A549 (cell line): ENCODE measurements at regions not wholly inside any gene's neighbourhood (a gene's known extent, or its start where the extent isn't known, plus 50 kb on each side); places are given as distances from the start of the nearest gene placed in this dataset.

ENCODE experiments used
- ATAC-seq, 2 experiments: fragments of 200-7000 bp in 1 of 2; fragments of >200 bp in 1 of 2; cut with Nextera tagmentation in 1 of 2; cut with Tn5 transposase in 1 of 2; 3 replicates each; pipeline versions ENCODE4 v1.8.0 to v1.9.1; 2018 to 2020; ENCODE audit warnings: mild to moderate bottlenecking in 1 of 2, moderate library complexity in 1 of 2
- CTCF ChIA-PET: fragments of 300-600 bp; sonication (Branson Sonifier 250); formaldehyde crosslinking; extraction: SDS; loops from one replicate; lab custom pipeline; 2021; ENCODE audit warnings: antibody characterized with exemption, inconsistent platforms; lab: Yijun Ruan, JAX
- POLR2A ChIA-PET: fragments of 350-600 bp; formaldehyde crosslinking; extraction: SDS; loops from one replicate; lab custom pipeline; 2021; ENCODE audit warnings: antibody characterized with exemption, inconsistent platforms; lab: Yijun Ruan, JAX
- DNase-seq, 2 experiments: peaks; one replicate each; pipeline versions ENCODE4 v3.0.0 to v3.0.0-alpha.2; 2011 to 2016; ENCODE audit warnings: low read depth in 1 of 2, low spot score in 1 of 2
- FAIRE-seq: peaks from 2 replicates; lab custom pipeline; 2011; peaks lifted over from hg19 to GRCh38; lab: Jason Lieb, UNC
- H3K27ac ChIP-seq, 2 experiments: fragments of >200 bp; sonication (Bioruptor Twin); formaldehyde crosslinking; 3 replicates each; pipeline ENCODE4 v1.5.1; 2016 to 2017
- H3K4me1 ChIP-seq: fragments of >200 bp; sonication (Bioruptor Twin); formaldehyde crosslinking; 3 replicates; pipeline ENCODE4 v1.6.1; 2016
- H3K4me2 ChIP-seq: fragments of >200 bp; sonication (Bioruptor Twin); formaldehyde crosslinking; 3 replicates; pipeline ENCODE4 v1.6.1; 2016
- H3K4me3 ChIP-seq: fragments of >200 bp; sonication (Bioruptor Twin); formaldehyde crosslinking; 3 replicates; pipeline ENCODE4 v1.5.1; 2016
- H3K9me3 ChIP-seq: fragments of >200 bp; sonication (Bioruptor Twin); formaldehyde crosslinking; 3 replicates; pipeline ENCODE4 v1.6.1; 2016
- CHD4 ChIP-seq: fragments of 200-600 bp; sonication (generic); IDR thresholded peaks from 2 replicates; pipeline ENCODE4 v1.6.1; 2016; ENCODE audit warnings: antibody characterized with exemption, mild to moderate bottlenecking, borderline replicate concordance
- E2F6 ChIP-seq: IDR thresholded peaks from 2 replicates; pipeline ENCODE4 v1.6.1; 2012; ENCODE audit warnings: low read depth, borderline replicate concordance
- EHF ChIP-seq: fragments of 250-450 bp; sonication (Bioruptor Pico); IDR thresholded peaks from 2 replicates; pipeline ENCODE4 v1.5.0; 2020; ENCODE audit warnings: mild to moderate bottlenecking
- EP300 ChIP-seq, 2 experiments: fragments of >200 bp; sonication (Bioruptor Twin); formaldehyde crosslinking; IDR thresholded peaks; 2 replicates in 1 of 2; 3 replicates in 1 of 2; pipeline ENCODE4 v1.6.1; 2016 to 2017
- ESRRA ChIP-seq: fragments of 150-350 bp; IDR thresholded peaks from 2 replicates; pipeline ENCODE4 v1.6.1; 2014; ENCODE audit warnings: mild to moderate bottlenecking, low read length, borderline replicate concordance
- GATA3 ChIP-seq: IDR thresholded peaks from 2 replicates; pipeline ENCODE4 v1.6.1; 2012; ENCODE audit warnings: borderline replicate concordance
- HEYL ChIP-seq: fragments of 250-450 bp; sonication (Bioruptor Pico); IDR thresholded peaks from 2 replicates; pipeline ENCODE4 v1.8.0; 2021; ENCODE audit warnings: mild to moderate bottlenecking, moderate library complexity
- HMGXB4 ChIP-seq: fragments of 250-450 bp; sonication (Bioruptor Pico); IDR thresholded peaks from 2 replicates; pipeline ENCODE4 v1.5.0; 2021; ENCODE audit warnings: mild to moderate bottlenecking, moderate library complexity, borderline replicate concordance
- HOXB5 ChIP-seq: fragments of 250-450 bp; sonication (Bioruptor Pico); IDR thresholded peaks from 2 replicates; pipeline ENCODE4 v1.5.0; 2020; ENCODE audit warnings: mild to moderate bottlenecking, moderate library complexity
- JUN ChIP-seq, 2 experiments: fragments of >200 bp; sonication (Bioruptor Twin); formaldehyde crosslinking; IDR thresholded peaks; 2 replicates in 1 of 2; 3 replicates in 1 of 2; pipeline ENCODE4 v1.6.1; 2016 to 2017
- KDM1A ChIP-seq: fragments of 200-600 bp; sonication (generic); IDR thresholded peaks from 2 replicates; pipeline ENCODE4 v1.6.1; 2016; ENCODE audit warnings: low read depth, mild to moderate bottlenecking
- KDM5A ChIP-seq: fragments of 200-600 bp; sonication (generic); IDR thresholded peaks from 2 replicates; pipeline ENCODE4 v1.6.1; 2016; ENCODE audit warnings: antibody characterized with exemption, mild to moderate bottlenecking
- MAZ ChIP-seq: fragments of 150-350 bp; IDR thresholded peaks from 2 replicates; pipeline ENCODE4 v1.6.1; 2014; ENCODE audit warnings: antibody characterized with exemption, low read depth, low read length, borderline replicate concordance
- PBX3 ChIP-seq: IDR thresholded peaks from 2 replicates; pipeline ENCODE4 v1.6.1; 2012
- PHF8 ChIP-seq: fragments of 200-600 bp; sonication (generic); IDR thresholded peaks from 2 replicates; pipeline ENCODE4 v1.6.1; 2016; ENCODE audit warnings: low read depth, mild to moderate bottlenecking, antibody characterized with exemption, moderate library complexity, borderline replicate concordance
- POLR2A ChIP-seq: IDR thresholded peaks from 2 replicates; pipeline ENCODE4 v1.6.1; 2012; ENCODE audit warnings: mild to moderate bottlenecking, low read length
- RAD21 ChIP-seq, 2 experiments: fragments of >200 bp in 1 of 2; sonication (Bioruptor Twin) in 1 of 2; formaldehyde crosslinking in 1 of 2; IDR thresholded peaks in 1 of 2; conservative IDR thresholded peaks in 1 of 2; 2 replicates in 1 of 2; 3 replicates in 1 of 2; pipeline ENCODE4 v1.6.1; 2012 to 2018; ENCODE audit warnings: inconsistent platforms in 1 of 2
- RFX5 ChIP-seq: fragments of 450-650 bp; IDR thresholded peaks from 2 replicates; pipeline ENCODE4 v1.7.1; 2014; ENCODE audit warnings: antibody characterized with exemption, mild to moderate bottlenecking, moderate library complexity
- ZC3H11A ChIP-seq: fragments of 450-650 bp; IDR thresholded peaks from 2 replicates; pipeline ENCODE4 v1.6.1; 2014; ENCODE audit warnings: antibody characterized with exemption, mild to moderate bottlenecking
- ZFP36 ChIP-seq: fragments of 450-650 bp; IDR thresholded peaks from 2 replicates; pipeline ENCODE4 v1.6.1; 2014; ENCODE audit warnings: borderline replicate concordance; ENCODE audit not compliant: partially characterized antibody
- ZNF302 ChIP-seq: fragments of 250-450 bp; sonication (Bioruptor Pico); IDR thresholded peaks from 2 replicates; pipeline ENCODE4 v1.9.0; 2021; ENCODE audit warnings: inconsistent platforms, mild to moderate bottlenecking, moderate library complexity
- WGBS: methylation state at CpG from one replicate; pipeline ENCODE4 v1.1.6; 2017; ENCODE audit errors: missing lambda C conversion rate; 5-methylcytosine and 5-hydroxymethylcytosine counted together
- TF ChIP-seq, protein P1 (sequence below): fragments of >200 bp; sonication (Bioruptor Twin); formaldehyde crosslinking; IDR thresholded peaks from 2 replicates; pipeline ENCODE4 v1.6.1; 2016
- TF ChIP-seq, protein P2 (sequence below): fragments of 150-350 bp; IDR thresholded peaks from 2 replicates; pipeline ENCODE4 v1.6.1; 2014; ENCODE audit warnings: low read depth, mild to moderate bottlenecking, low read length

- no peak for TF ChIP-seq HEYL (CRISPR knock-in tag)
- TF ChIP-seq GATA3, result peak; percentile 89
- TF ChIP-seq MAZ, result no peak
- no peak for TF ChIP-seq E2F6
- TF ChIP-seq JUN (IDR thresholded peaks at IDR 0.05), result 0 out of 5 replicates have a peak, but pooled peaks have one; percentile 42 to 54
- no peak for TF ChIP-seq EHF
Measured at GRCh38 chr15:95559875-95560394, 770.6 kb upstream of the NR2F2 start (continued).

DNA sequence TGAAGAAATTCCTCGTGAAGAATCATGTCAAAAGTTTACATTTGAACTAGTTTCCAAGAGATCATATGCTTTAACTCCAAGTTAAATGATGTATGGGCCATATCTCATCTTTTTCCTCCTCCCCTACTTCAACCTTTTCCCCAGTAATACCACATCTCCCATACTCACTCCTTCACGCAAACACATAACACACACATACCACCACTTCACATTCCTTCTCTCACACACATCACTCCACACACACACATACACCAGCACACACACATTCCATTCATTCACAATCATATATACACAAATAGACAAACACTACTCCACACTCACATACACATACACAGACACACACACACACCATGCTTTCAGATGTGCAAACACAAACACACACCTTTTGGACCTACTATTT, 769.0 kb upstream of the NR2F2 start:
- TF ChIP-seq RFX5, result no peak
- no peak for TF ChIP-seq POLR2A
- no peak for TF ChIP-seq ESRRA
- no peak for TF ChIP-seq HOXB5 (CRISPR knock-in tag)
- no peak for TF ChIP-seq HMGXB4 (CRISPR knock-in tag)
- TF ChIP-seq, protein P1, sequence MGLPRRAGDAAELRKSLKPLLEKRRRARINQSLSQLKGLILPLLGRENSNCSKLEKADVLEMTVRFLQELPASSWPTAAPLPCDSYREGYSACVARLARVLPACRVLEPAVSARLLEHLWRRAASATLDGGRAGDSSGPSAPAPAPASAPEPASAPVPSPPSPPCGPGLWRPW, result no peak
- TF ChIP-seq KDM5A, result no peak
- no peak for TF ChIP-seq ZC3H11A
- TF ChIP-seq PBX3, result no peak
- no peak for TF ChIP-seq ZNF302 (CRISPR knock-in tag)
- TF ChIP-seq PHF8, result no peak
- TF ChIP-seq KDM1A, result no peak
- no peak for TF ChIP-seq RAD21 (conservative IDR thresholded peaks at IDR 0.05 in 1 of 2, IDR thresholded peaks at IDR 0.05 in 1 of 2)
- no peak for TF ChIP-seq EP300 (IDR thresholded peaks at IDR 0.05)
- TF ChIP-seq GATA3, result no peak
- no peak for TF ChIP-seq HEYL (CRISPR knock-in tag)
- TF ChIP-seq CHD4, result no peak
- TF ChIP-seq JUN (IDR thresholded peaks at IDR 0.05), result no peak
- TF ChIP-seq, protein P2, sequence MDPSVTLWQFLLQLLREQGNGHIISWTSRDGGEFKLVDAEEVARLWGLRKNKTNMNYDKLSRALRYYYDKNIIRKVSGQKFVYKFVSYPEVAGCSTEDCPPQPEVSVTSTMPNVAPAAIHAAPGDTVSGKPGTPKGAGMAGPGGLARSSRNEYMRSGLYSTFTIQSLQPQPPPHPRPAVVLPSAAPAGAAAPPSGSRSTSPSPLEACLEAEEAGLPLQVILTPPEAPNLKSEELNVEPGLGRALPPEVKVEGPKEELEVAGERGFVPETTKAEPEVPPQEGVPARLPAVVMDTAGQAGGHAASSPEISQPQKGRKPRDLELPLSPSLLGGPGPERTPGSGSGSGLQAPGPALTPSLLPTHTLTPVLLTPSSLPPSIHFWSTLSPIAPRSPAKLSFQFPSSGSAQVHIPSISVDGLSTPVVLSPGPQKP, result no peak
- TF ChIP-seq ZFP36, result no peak
- H3K4me3 ChIP-seq, result no peak overlapping the region
- no peak for DNase-seq
- 69% methylated on average over 2 of the region's 2 CpGs for WGBS
- ATAC-seq, result no peak
- no peak for FAIRE-seq
- peaks cover 8% of the 10 kb centered on the region; the same call in 1 of the 3 replicates for H3K9me3 ChIP-seq
- peaks cover 30% of the 10 kb centered on the region for H3K4me1 ChIP-seq
- no peak overlapping the region for H3K27ac ChIP-seq
- ChIA-PET POLR2A (no interaction called here), CTCF (interaction anchor here (1.2 kb wide), 1 partner anchor 793 kb away, joined by 3 read pairs; no protein-coding TSS in a partner anchor)
- H3K4me2 ChIP-seq, result no peak overlapping the region
